SH-SY5Y (cell line): ENCODE measurements at regions not wholly inside any gene's neighbourhood (a gene's known extent, or its start where the extent isn't known, plus 50 kb on each side); places are given as distances from the start of the nearest gene placed in this dataset.

Experiments
- GATA2 ChIP-seq: IDR thresholded peaks from 2 replicates; pipeline ENCODE4 v1.6.1; 2011; ENCODE audit warnings: mild to moderate bottlenecking, low read depth, low read length
- GATA3 ChIP-seq: IDR thresholded peaks from 2 replicates; pipeline ENCODE4 v1.6.1; 2011; ENCODE audit warnings: low read depth, mild to moderate bottlenecking, low read length, moderate library complexity

DNA sequence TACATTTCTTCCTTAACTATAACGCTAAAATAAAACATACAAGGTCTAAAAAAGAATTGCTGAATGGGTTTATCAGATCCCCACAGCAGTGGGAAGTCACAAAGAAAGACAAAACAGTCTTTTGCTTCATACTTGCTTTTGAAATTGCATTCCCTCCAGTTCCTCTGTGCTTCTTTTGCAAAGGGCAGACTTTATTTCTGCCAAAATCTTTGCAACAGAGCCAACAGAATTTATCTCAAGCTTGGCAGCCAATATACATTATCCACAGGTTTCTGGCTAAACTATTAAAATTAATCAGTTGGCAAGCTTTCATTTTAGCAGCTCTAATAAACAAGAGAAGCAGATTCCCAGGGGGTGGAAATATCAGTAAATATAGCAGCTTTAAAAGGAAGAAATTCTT lies 378.9 kb upstream of the CA10 start:
- TF ChIP-seq GATA2 = no peak
- TF ChIP-seq GATA3 = no peak
